BJ (cell line): ENCODE measurements at regions not wholly inside any gene's neighbourhood (a gene's known extent, or its start where the extent isn't known, plus 50 kb on each side); places are given as distances from the start of the nearest gene placed in this dataset.
"Not testable (repeated sequence)": the region's sequence is repeated elsewhere in the genome, so short reads cannot be mapped to it uniquely, and the experiment has no call there.

Experiments used
- CTCF ChIA-PET: fragments of 350-600 bp; formaldehyde crosslinking; extraction: SDS; loops from one replicate; lab custom pipeline; 2021; ENCODE audit warnings: antibody characterized with exemption, inconsistent platforms; lab: Yijun Ruan, JAX
- POLR2A ChIA-PET: fragments of 300-600 bp; sonication (Branson Sonifier 250); formaldehyde crosslinking; extraction: SDS; loops from one replicate; lab custom pipeline; 2021; ENCODE audit warnings: antibody characterized with exemption; lab: Charles Lee
- DNase-seq: peaks from one replicate; pipeline ENCODE4 v3.0.0-alpha.2; 2011; ENCODE audit warnings: low read depth
- H3K27me3 ChIP-seq: 2 replicates; pipeline ENCODE4 v1.6.0; 2011; ENCODE audit warnings: low read length; ENCODE audit not compliant: control insufficient read depth, insufficient read depth
- H3K36me3 ChIP-seq: 2 replicates; pipeline ENCODE4 v1.5.1; 2011; ENCODE audit warnings: low read length; ENCODE audit not compliant: control insufficient read depth, insufficient read depth
- H3K4me3 ChIP-seq: 2 replicates; pipeline ENCODE4 v1.5.1; 2011; ENCODE audit warnings: low read depth, mild to moderate bottlenecking, control low read depth, low read length
- CTCF ChIP-seq: IDR thresholded peaks from 2 replicates; pipeline ENCODE4 v1.5.1; 2011; ENCODE audit warnings: low read depth, mild to moderate bottlenecking, control low read depth, inconsistent platforms, low read length, moderate library complexity; ENCODE audit not compliant: insufficient read depth

GRCh38 chr2:78750219-78750618 is 275.3 kb upstream of the REG3G start:
- ChIA-PET CTCF (no interaction called here), POLR2A (no interaction called here)
- no peaks in the 10 kb centered on the region for H3K36me3 ChIP-seq
- no peak for DNase-seq
- H3K4me3 ChIP-seq: no peak overlapping the region
- H3K27me3 ChIP-seq: no peaks in the 10 kb centered on the region
- TF ChIP-seq CTCF: no peak

- no peaks in the 10 kb centered on the region for H3K36me3 ChIP-seq
- H3K4me3 ChIP-seq: no peak overlapping the region
- DNase-seq: no peak
- CTCF ChIA-PET: interaction anchor here (0.6 kb wide), 1 partner anchor 204 kb away, joined by 3 read pairs; no protein-coding TSS in a partner anchor
- POLR2A ChIA-PET: no interaction called here
- TF ChIP-seq CTCF: no peak
- H3K27me3 ChIP-seq: no peaks in the 10 kb centered on the region
These were observed 270.6 kb upstream of the REG3G start for GRCh38 chr2:78754930-78755329.

GRCh38 chr2:78757191-78757590 is 268.3 kb upstream of the REG3G start:
- H3K36me3 ChIP-seq: no peaks in the 10 kb centered on the region
- no peak for TF ChIP-seq CTCF
- no peaks in the 10 kb centered on the region for H3K27me3 ChIP-seq
- DNase-seq: no peak
- CTCF ChIA-PET: no interaction called here
- POLR2A ChIA-PET: no interaction called here
- no peak overlapping the region for H3K4me3 ChIP-seq

GRCh38 chr2:78757640-78758039 is 267.9 kb upstream of the REG3G start:
- no peaks in the 10 kb centered on the region for H3K27me3 ChIP-seq
- no peak for DNase-seq
- no peak for TF ChIP-seq CTCF
- no peaks in the 10 kb centered on the region for H3K36me3 ChIP-seq
- H3K4me3 ChIP-seq: no peak overlapping the region
- ChIA-PET POLR2A (no interaction called here), CTCF (no interaction called here)

- POLR2A ChIA-PET, H3K36me3 ChIP-seq, H3K27me3 ChIP-seq, DNase-seq, CTCF ChIA-PET, H3K4me3 ChIP-seq: not testable (repeated sequence)
These were observed 266.7 kb upstream of the REG3G start for GRCh38 chr2:78758765-78759164.

DNA sequence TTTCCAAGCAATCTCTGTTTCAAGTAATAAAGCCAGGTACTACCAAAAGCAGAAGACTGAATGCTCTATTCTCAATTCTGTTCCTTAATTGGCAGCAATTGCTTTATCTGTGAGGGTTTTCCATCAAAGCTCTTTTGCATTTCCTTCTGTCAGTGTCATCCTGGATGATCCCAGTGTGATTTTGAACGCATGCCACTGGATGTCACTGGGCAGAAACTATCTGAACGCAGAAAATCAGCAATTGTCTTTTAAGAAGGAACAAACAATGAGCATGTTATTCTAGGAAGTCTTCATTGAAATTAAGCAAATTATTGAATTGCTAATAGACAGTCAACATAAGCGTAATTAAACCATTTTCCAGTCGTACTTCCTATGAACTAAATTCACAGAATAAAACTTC is 259.0 kb upstream of the REG3G start:
- Histone ChIP-seq H3K4me3 (no peak overlapping the region), H3K36me3 (no peaks in the 10 kb centered on the region), H3K27me3 (no peaks in the 10 kb centered on the region)
- TF ChIP-seq CTCF: no peak
- ChIA-PET POLR2A (no interaction called here), CTCF (no interaction called here)
- no peak for DNase-seq
